ENCODE measurements at regions not wholly inside any gene's neighbourhood (a gene's known extent, or its start where the extent isn't known, plus 50 kb on each side); places are given as distances from the start of the nearest gene placed in this dataset.

DNA sequence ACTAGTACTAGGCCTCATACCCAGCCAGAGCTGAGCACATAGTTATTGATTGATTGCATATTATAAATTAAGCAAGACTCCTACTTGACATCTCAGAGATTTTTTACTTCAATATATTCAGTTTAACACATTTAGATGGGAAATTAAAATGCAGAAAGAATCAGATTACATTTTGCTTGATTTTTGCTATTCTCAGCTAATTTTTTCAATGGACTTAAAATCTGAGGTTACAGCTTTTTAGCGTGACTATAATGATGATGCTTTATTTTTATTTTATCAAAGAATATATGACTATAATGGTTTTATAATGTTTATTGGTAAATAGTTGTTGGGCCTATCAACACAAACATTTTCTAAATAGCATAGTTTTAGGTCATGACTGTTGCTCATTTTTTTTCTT lies 493.0 kb upstream of the CNTNAP5 start:
- TF ChIP-seq, protein P1, sequence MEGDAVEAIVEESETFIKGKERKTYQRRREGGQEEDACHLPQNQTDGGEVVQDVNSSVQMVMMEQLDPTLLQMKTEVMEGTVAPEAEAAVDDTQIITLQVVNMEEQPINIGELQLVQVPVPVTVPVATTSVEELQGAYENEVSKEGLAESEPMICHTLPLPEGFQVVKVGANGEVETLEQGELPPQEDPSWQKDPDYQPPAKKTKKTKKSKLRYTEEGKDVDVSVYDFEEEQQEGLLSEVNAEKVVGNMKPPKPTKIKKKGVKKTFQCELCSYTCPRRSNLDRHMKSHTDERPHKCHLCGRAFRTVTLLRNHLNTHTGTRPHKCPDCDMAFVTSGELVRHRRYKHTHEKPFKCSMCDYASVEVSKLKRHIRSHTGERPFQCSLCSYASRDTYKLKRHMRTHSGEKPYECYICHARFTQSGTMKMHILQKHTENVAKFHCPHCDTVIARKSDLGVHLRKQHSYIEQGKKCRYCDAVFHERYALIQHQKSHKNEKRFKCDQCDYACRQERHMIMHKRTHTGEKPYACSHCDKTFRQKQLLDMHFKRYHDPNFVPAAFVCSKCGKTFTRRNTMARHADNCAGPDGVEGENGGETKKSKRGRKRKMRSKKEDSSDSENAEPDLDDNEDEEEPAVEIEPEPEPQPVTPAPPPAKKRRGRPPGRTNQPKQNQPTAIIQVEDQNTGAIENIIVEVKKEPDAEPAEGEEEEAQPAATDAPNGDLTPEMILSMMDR (conservative IDR thresholded peaks at IDR 0.05 in 1 of 2, IDR thresholded peaks at IDR 0.05 in 1 of 2; ENCODE audit: low read depth in 1 of 2, low read length in 2 of 2): no peak
- TF ChIP-seq EZH2 (IDR thresholded peaks at IDR 0.05; ENCODE audit: low read length, missing control alignments): no peak
